ENCODE measurements at regions not wholly inside any gene's neighbourhood (a gene's known extent, or its start where the extent isn't known, plus 50 kb on each side); places are given as distances from the start of the nearest gene placed in this dataset.

GRCh38 chr9:89655990-89656657 is 51.3 kb downstream of the GADD45G start:
- no peak for TF ChIP-seq CTCF (IDR thresholded peaks at IDR 0.05; ENCODE audit: unreplicated experiment)
- peak overlapping the region; percentile 74 for H3K27ac Mint-ChIP-seq
- no peak overlapping the region for H3K4me3 Mint-ChIP-seq (ENCODE audit: low read depth)
- no peaks in the 10 kb centered on the region for H3K9me3 Mint-ChIP-seq (ENCODE audit: low read depth)
- no peaks in the 10 kb centered on the region for H3K36me3 Mint-ChIP-seq (ENCODE audit: insufficient read depth)
- no peak for DNase-seq (ENCODE audit: low spot score, unreplicated experiment)
- peaks cover 40% of the 10 kb centered on the region for H3K27me3 Mint-ChIP-seq
- H3K4me1 Mint-ChIP-seq (ENCODE audit: low read depth), result peaks cover under 1% of the 10 kb centered on the region

GRCh38 chr9:89657295-89657694 is 52.5 kb downstream of the GADD45G start:
- H3K27me3 Mint-ChIP-seq, result peaks cover 35% of the 10 kb centered on the region
- no peak for DNase-seq (ENCODE audit: low spot score, unreplicated experiment)
- no peak overlapping the region for H3K4me3 Mint-ChIP-seq (ENCODE audit: low read depth)
- peaks cover 12% of the 10 kb centered on the region for H3K4me1 Mint-ChIP-seq (ENCODE audit: low read depth)
- H3K27ac Mint-ChIP-seq, result no peak overlapping the region
- H3K9me3 Mint-ChIP-seq (ENCODE audit: low read depth), result no peaks in the 10 kb centered on the region
- TF ChIP-seq CTCF (IDR thresholded peaks at IDR 0.05; ENCODE audit: unreplicated experiment), result no peak
- H3K36me3 Mint-ChIP-seq (ENCODE audit: insufficient read depth), result no peaks in the 10 kb centered on the region

DNA sequence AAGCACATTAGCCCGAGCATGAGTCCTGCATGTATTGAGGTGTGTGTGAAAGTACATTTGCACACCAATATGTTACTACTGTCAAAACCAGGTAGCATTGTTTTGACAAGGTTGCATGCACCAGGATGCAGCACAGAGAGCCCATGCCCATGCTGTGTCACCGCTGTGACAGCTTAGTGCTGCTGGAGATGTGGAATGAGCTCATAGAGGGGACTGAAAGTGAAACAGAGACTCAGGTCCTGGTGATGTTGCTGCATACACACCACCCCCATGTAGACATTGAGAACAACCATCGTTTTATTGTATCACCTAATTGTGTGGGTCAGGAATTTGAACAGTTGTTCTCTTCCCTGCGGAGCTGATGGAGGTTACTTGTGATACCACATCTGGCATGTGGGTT is 53.0 kb downstream of the GADD45G start:
- no peak overlapping the region for H3K4me3 Mint-ChIP-seq (ENCODE audit: low read depth)
- DNase-seq (ENCODE audit: low spot score, unreplicated experiment), result no peak
- H3K9me3 Mint-ChIP-seq (ENCODE audit: low read depth), result no peaks in the 10 kb centered on the region
- no peak overlapping the region for H3K27ac Mint-ChIP-seq
- H3K4me1 Mint-ChIP-seq (ENCODE audit: low read depth), result peaks cover 14% of the 10 kb centered on the region
- no peaks in the 10 kb centered on the region for H3K36me3 Mint-ChIP-seq (ENCODE audit: insufficient read depth)
- peaks cover 35% of the 10 kb centered on the region for H3K27me3 Mint-ChIP-seq
- TF ChIP-seq CTCF (IDR thresholded peaks at IDR 0.05; ENCODE audit: unreplicated experiment), result no peak

- Mint-ChIP-seq H3K27ac (no peak overlapping the region), H3K27me3 (peaks cover 35% of the 10 kb centered on the region), H3K4me3 (ENCODE audit: low read depth) (no peak overlapping the region), H3K9me3 (ENCODE audit: low read depth) (no peaks in the 10 kb centered on the region), H3K36me3 (ENCODE audit: insufficient read depth) (no peaks in the 10 kb centered on the region), H3K4me1 (ENCODE audit: low read depth) (peaks cover 15% of the 10 kb centered on the region)
- no peak for TF ChIP-seq CTCF (IDR thresholded peaks at IDR 0.05; ENCODE audit: unreplicated experiment)
- no peak for DNase-seq (ENCODE audit: low spot score, unreplicated experiment)
Measured at GRCh38 chr9:89658401-89658800, 53.6 kb downstream of the GADD45G start.

- no peak for TF ChIP-seq CTCF (IDR thresholded peaks at IDR 0.05; ENCODE audit: unreplicated experiment)
- Mint-ChIP-seq H3K9me3 (ENCODE audit: low read depth) (no peaks in the 10 kb centered on the region), H3K4me1 (ENCODE audit: low read depth) (peaks cover 15% of the 10 kb centered on the region), H3K4me3 (ENCODE audit: low read depth) (no peak overlapping the region), H3K36me3 (ENCODE audit: insufficient read depth) (no peaks in the 10 kb centered on the region), H3K27me3 (peaks cover 35% of the 10 kb centered on the region), H3K27ac (no peak overlapping the region)
- DNase-seq (ENCODE audit: low spot score, unreplicated experiment), result no peak
Measured at GRCh38 chr9:89658931-89659330, 54.1 kb downstream of the GADD45G start.
